Natural killer cell (primary cell): ENCODE measurements at regions not wholly inside any gene's neighbourhood (a gene's known extent, or its start where the extent isn't known, plus 50 kb on each side); places are given as distances from the start of the nearest gene placed in this dataset.
A peak's percentile ranks its signal among the peaks of the same experiment; 100 is the strongest.
"Not testable (repeated sequence)": the region's sequence is repeated elsewhere in the genome, so short reads cannot be mapped to it uniquely, and the experiment has no call there.

ENCODE experiments used
- ATAC-seq, 3 donors: fragments of 150-1000 bp in 2 of 3; fragments of 200-7000 bp in 1 of 3; cut with Tn5 transposase; 1 replicate in 1 of 3; 2 replicates in 2 of 3; pipeline ENCODE4 v1.10.0; 2021; ENCODE audit warnings: mild to moderate bottlenecking in 2 of 3, moderate library complexity in 2 of 3
- DNase-seq, 2 donors: peaks; one replicate each; pipeline versions ENCODE4 v3.0.0 to v3.0.0-alpha.2; 2013 to 2021; ENCODE audit warnings: mixed read lengths in 1 of 2
- H3K27ac ChIP-seq: one replicate; pipeline ENCODE4 v1.5.1; 2013; ENCODE audit warnings: mild to moderate bottlenecking, low read length
- H3K27me3 ChIP-seq: one replicate; pipeline ENCODE4 v1.6.1; 2013; ENCODE audit warnings: low read length; ENCODE audit not compliant: control insufficient read depth, insufficient read depth
- H3K36me3 ChIP-seq: one replicate; pipeline ENCODE4 v1.6.1; 2013; ENCODE audit warnings: low read length; ENCODE audit not compliant: control insufficient read depth, insufficient read depth
- H3K4me1 ChIP-seq: one replicate; pipeline ENCODE4 v1.6.1; 2013; ENCODE audit warnings: low read length; ENCODE audit not compliant: control insufficient read depth, insufficient read depth
- H3K4me3 ChIP-seq: one replicate; pipeline ENCODE4 v1.5.1; 2013; ENCODE audit warnings: low read length
- H3K9me3 ChIP-seq: one replicate; pipeline ENCODE4 v1.6.1; 2013; ENCODE audit warnings: low read length; ENCODE audit not compliant: control insufficient read depth, insufficient read depth
- H3K27ac Mint-ChIP-seq, 2 donors: one replicate each; pipeline ENCODE4 v1.8.0; 2022; ENCODE audit warnings: mild to moderate bottlenecking in 2 of 2, mixed read lengths in 2 of 2, moderate library complexity in 1 of 2
- H3K27me3 Mint-ChIP-seq, 2 donors: one replicate each; pipeline ENCODE4 v1.8.0; 2022; ENCODE audit warnings: low read depth in 2 of 2, mixed read lengths in 2 of 2
- H3K36me3 Mint-ChIP-seq: one replicate; pipeline ENCODE4 v1.8.0; 2022; ENCODE audit warnings: mixed read lengths
- H3K4me1 Mint-ChIP-seq, 2 donors: one replicate each; pipeline ENCODE4 v1.8.0; 2022; ENCODE audit warnings: mixed read lengths in 2 of 2
- H3K4me3 Mint-ChIP-seq: one replicate; pipeline ENCODE4 v1.8.0; 2022; ENCODE audit warnings: mild to moderate bottlenecking, moderate library complexity, mixed read lengths
- H3K9me3 Mint-ChIP-seq, 2 donors: one replicate each; pipeline ENCODE4 v1.8.0; 2022; ENCODE audit warnings: mixed read lengths in 2 of 2
- WGBS: methylation state at CpG from one replicate; pipeline ENCODE4 v1.1.7; 2013; ENCODE audit warnings: missing lambda C conversion rate; ENCODE audit not compliant: insufficient coverage; 5-methylcytosine and 5-hydroxymethylcytosine counted together
- intact Hi-C: fragments of 100-400 bp; cut with micrococcal nuclease; formaldehyde crosslinking; loops from one replicate; pipeline ENCODE4 v1.14.2; 2022
- TF ChIP-seq, protein P1 (sequence below): fragments of 200-600 bp; IDR thresholded peaks from one replicate; pipeline ENCODE4 v1.8.0; 2022; ENCODE audit warnings: antibody characterized with exemption

DNA sequence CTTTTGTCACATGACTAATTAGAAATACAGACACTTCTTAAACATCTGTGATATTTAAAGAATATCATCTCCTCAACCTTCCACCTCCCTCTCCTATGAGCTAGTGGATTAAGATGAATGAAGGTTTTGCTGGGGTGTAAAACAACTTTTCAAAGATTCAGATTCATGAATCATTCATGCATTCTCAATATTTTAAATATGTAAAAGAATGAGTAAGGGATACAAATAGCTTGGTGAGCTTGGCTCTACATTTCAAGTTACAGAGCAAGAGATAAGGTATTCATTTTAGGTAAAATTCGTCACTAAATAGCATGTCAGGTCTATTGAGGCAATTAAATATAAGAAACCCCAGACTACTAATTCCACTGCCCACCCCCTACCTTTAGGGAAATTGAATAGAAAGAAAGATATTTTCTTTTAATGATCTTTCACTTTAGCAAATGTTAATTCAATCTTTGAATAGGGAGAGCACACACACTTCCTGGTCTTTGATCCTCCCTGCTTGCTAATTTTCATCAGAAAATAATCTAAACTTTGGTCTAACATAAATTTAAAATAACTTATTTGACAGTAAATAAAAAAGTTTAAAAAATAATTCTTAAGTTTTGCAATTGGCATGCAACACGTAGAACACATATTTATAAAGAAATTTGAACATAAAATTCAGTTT lies 486.9 kb upstream of the ITGA1 start:
- peaks cover 6% of the 10 kb centered on the region for H3K9me3 ChIP-seq
- no peak overlapping the region for H3K27ac ChIP-seq
- TF ChIP-seq, protein P1, sequence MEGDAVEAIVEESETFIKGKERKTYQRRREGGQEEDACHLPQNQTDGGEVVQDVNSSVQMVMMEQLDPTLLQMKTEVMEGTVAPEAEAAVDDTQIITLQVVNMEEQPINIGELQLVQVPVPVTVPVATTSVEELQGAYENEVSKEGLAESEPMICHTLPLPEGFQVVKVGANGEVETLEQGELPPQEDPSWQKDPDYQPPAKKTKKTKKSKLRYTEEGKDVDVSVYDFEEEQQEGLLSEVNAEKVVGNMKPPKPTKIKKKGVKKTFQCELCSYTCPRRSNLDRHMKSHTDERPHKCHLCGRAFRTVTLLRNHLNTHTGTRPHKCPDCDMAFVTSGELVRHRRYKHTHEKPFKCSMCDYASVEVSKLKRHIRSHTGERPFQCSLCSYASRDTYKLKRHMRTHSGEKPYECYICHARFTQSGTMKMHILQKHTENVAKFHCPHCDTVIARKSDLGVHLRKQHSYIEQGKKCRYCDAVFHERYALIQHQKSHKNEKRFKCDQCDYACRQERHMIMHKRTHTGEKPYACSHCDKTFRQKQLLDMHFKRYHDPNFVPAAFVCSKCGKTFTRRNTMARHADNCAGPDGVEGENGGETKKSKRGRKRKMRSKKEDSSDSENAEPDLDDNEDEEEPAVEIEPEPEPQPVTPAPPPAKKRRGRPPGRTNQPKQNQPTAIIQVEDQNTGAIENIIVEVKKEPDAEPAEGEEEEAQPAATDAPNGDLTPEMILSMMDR, result no peak
- H3K4me3 Mint-ChIP-seq, result no peak overlapping the region
- H3K4me3 ChIP-seq, result no peak overlapping the region
- H3K36me3 ChIP-seq, result no peaks in the 10 kb centered on the region
- H3K4me1 ChIP-seq, result no peaks in the 10 kb centered on the region
- H3K27me3 ChIP-seq, result no peaks in the 10 kb centered on the region
- intact Hi-C loops, result no loop called here
- peaks cover 9 to 32% of the 10 kb centered on the region in 2 donors for H3K9me3 Mint-ChIP-seq
- DNase-seq, result no peak
- no peak for ATAC-seq
- no peaks in the 10 kb centered on the region for H3K4me1 Mint-ChIP-seq
- peaks cover 12% of the 10 kb centered on the region for H3K36me3 Mint-ChIP-seq
- H3K27me3 Mint-ChIP-seq, result no peaks in the 10 kb centered on the region
- no peak overlapping the region for H3K27ac Mint-ChIP-seq
- WGBS, result no CpG with 5 or more reads among the region's 2 CpGs

DNA sequence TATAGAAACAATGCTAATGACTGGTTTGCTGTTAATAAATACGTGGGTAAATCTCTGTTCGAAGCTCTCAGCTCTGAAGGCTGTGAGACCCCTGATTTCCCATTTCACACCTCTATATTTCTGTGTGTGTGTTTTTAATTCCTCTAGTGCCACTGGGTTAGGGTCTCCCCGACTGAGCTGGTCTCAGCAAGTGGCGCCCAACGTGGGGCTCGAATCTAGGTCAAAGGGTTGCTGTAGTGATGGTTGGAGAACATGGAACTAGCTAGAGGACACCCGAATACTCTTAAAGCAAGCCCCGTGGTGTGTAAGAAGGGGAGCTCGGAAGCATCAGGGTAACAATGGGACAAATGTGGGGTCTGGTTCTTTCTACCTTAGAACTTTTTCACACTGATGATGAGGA lies 482.9 kb upstream of the ITGA1 start:
- DNase-seq, result peak in 1 of 2 donors; percentile 4
- WGBS, result 65% methylated on average over 7 of the region's 9 CpGs

DNA sequence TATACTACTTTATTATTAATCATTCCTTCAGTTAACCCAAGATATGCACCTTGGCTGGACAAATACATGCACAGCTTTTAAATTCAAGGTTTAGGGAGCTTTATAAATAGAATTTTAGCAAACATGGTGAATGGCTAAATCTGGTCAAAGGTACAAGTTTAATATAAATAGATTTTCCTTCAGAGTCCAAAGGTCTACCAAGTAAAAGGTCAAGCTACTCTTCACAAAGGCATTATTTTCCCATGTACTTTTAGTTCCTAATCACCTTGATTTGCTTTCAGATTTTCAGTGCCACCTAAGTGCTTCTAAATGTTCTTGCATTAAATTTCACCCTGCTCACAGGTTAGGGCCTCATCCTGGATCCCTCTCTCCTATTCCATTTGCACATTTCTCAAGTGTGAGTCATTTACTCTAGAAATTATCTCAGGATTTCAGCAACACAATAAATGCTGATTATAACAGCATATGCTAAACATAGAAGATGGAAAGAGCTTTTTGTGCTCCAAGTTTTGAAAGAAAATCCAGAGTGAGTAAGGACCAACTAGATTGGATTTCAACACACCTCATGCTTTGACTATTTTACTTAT lies 459.4 kb upstream of the ITGA1 start:
- ATAC-seq (no peak), DNase-seq (no peak)
- Mint-ChIP-seq H3K9me3 (peaks cover 2 to 9% of the 10 kb centered on the region in 2 donors), H3K36me3 (no peaks in the 10 kb centered on the region), H3K4me1 (no peaks in the 10 kb centered on the region), H3K4me3 (no peak overlapping the region), H3K27me3 (no peaks in the 10 kb centered on the region), H3K27ac (no peak overlapping the region)
- H3K9me3 ChIP-seq, result peaks cover 3% of the 10 kb centered on the region
- H3K27me3 ChIP-seq, result no peaks in the 10 kb centered on the region
- H3K36me3 ChIP-seq, result no peaks in the 10 kb centered on the region
- H3K27ac ChIP-seq, result no peak overlapping the region
- TF ChIP-seq, protein P1, result no peak
- no peak overlapping the region for H3K4me3 ChIP-seq
- no peaks in the 10 kb centered on the region for H3K4me1 ChIP-seq
- intact Hi-C loops, result no loop called here

More for the DNA sequence above, 482.9 kb upstream of the ITGA1 start:
- H3K27ac Mint-ChIP-seq, ATAC-seq, H3K27me3 ChIP-seq, H3K4me3 ChIP-seq, H3K27me3 Mint-ChIP-seq, H3K4me1 ChIP-seq, H3K27ac ChIP-seq, intact Hi-C loops, H3K4me3 Mint-ChIP-seq, H3K4me1 Mint-ChIP-seq, H3K36me3 ChIP-seq: not testable (repeated sequence)
- peaks cover 15% of the 10 kb centered on the region for H3K9me3 ChIP-seq
- H3K36me3 Mint-ChIP-seq, result peaks cover 22% of the 10 kb centered on the region
- peaks cover 12 to 30% of the 10 kb centered on the region in 2 donors for H3K9me3 Mint-ChIP-seq

GRCh38 chr5:52331725-52332124 lies 456.0 kb upstream of the ITGA1 start:
- no CpG with 5 or more reads among the region's 1 CpG for WGBS
- H3K4me3 Mint-ChIP-seq, result no peak overlapping the region
- intact Hi-C loops, result no loop called here
- H3K4me3 ChIP-seq, result no peak overlapping the region
- ATAC-seq (no peak), DNase-seq (no peak)
- no peaks in the 10 kb centered on the region for H3K36me3 ChIP-seq
- H3K27ac ChIP-seq, result no peak overlapping the region
- TF ChIP-seq, protein P1, result no peak
- no peaks in the 10 kb centered on the region for H3K4me1 Mint-ChIP-seq
- H3K27me3 Mint-ChIP-seq, result no peaks in the 10 kb centered on the region
- no peaks in the 10 kb centered on the region for H3K36me3 Mint-ChIP-seq
- peaks cover 3% of the 10 kb centered on the region for H3K9me3 ChIP-seq
- H3K27me3 ChIP-seq, result no peaks in the 10 kb centered on the region
- no peak overlapping the region for H3K27ac Mint-ChIP-seq
- H3K4me1 ChIP-seq, result no peaks in the 10 kb centered on the region
- peaks cover 4 to 12% of the 10 kb centered on the region in 2 donors for H3K9me3 Mint-ChIP-seq
